GM12878 (cell line): ENCODE measurements at regions not wholly inside any gene's neighbourhood (a gene's known extent, or its start where the extent isn't known, plus 50 kb on each side); places are given as distances from the start of the nearest gene placed in this dataset.

ENCODE experiments used
- ATAC-seq: fragments of 200-7000 bp; cut with Tn5 transposase; 3 replicates; pipeline ENCODE4 v1.9.1; 2020; ENCODE audit warnings: mild to moderate bottlenecking, moderate library complexity
- BruUV-seq: library from RNA; stranded (reverse); fragments of 400-500 nt; replicated peaks from 2 replicates; lab custom pipeline; 2021; lab: Mats Ljungman, UMichigan
- CTCF ChIA-PET: fragments of 300-600 bp; sonication (Branson Sonifier 250); formaldehyde crosslinking; extraction: SDS; loops from one replicate; lab custom pipeline; 2021; ENCODE audit warnings: inconsistent platforms; lab: Yijun Ruan, JAX
- POLR2A ChIA-PET: fragments of 350-600 bp; formaldehyde crosslinking; extraction: SDS; loops from one replicate; lab custom pipeline; 2021; ENCODE audit warnings: inconsistent platforms; lab: Charles Lee
- RAD21 ChIA-PET: fragments of 300-600 bp; sonication (Branson Sonifier 250); formaldehyde crosslinking; loops from one replicate; lab custom pipeline; 2023; ENCODE audit warnings: antibody characterized with exemption; ENCODE audit not compliant: unreplicated experiment; lab: Charles Lee
- SMC1A ChIA-PET: fragments of 300-600 bp; sonication (Branson Sonifier 250); formaldehyde crosslinking; loops from one replicate; lab custom pipeline; 2023; ENCODE audit not compliant: unreplicated experiment, uncharacterized antibody; lab: Charles Lee
- DNase-seq: peaks from one replicate; pipeline ENCODE4 v3.0.0-alpha.2; 2011; ENCODE audit warnings: low read depth, low spot score
- FAIRE-seq: peaks from 3 replicates; lab custom pipeline; 2011; peaks lifted over from hg19 to GRCh38; lab: Jason Lieb, UNC
- H2AFZ ChIP-seq: 2 replicates; pipeline ENCODE4 v1.6.0; 2011; ENCODE audit warnings: low read depth, low read length, control low read depth; ENCODE audit not compliant: control insufficient read depth
- H3K27ac ChIP-seq: 2 replicates; pipeline ENCODE4 v1.5.1; 2011; ENCODE audit warnings: control low read depth; ENCODE audit not compliant: control insufficient read depth, insufficient read depth
- H3K27me3 ChIP-seq, 2 experiments: replicated peaks in 1 of 2; 2 replicates each; pipeline versions ENCODE4 v1.6.0 to v1.6.1; 2011; ENCODE audit warnings: low read length in 1 of 2; ENCODE audit not compliant: control insufficient read depth in 2 of 2, insufficient read depth in 2 of 2
- H3K36me3 ChIP-seq, 2 experiments: 2 replicates each; pipeline ENCODE4 v1.5.1; 2011; ENCODE audit warnings: low read length in 1 of 2; ENCODE audit not compliant: control insufficient read depth in 2 of 2, insufficient read depth in 2 of 2
- H3K4me1 ChIP-seq: 2 replicates; pipeline ENCODE4 v1.6.1; 2011; ENCODE audit warnings: mild to moderate bottlenecking, low read length, moderate library complexity, mixed read lengths; ENCODE audit not compliant: control insufficient read depth, insufficient read depth
- H3K4me2 ChIP-seq: 2 replicates; pipeline ENCODE4 v1.6.0; 2011; ENCODE audit warnings: control low read depth; ENCODE audit not compliant: control insufficient read depth, insufficient read depth
- H3K4me3 ChIP-seq: fragments of 200-600 bp; sonication (generic); 2 replicates; pipeline ENCODE4 v1.5.1; 2016
- H3K79me2 ChIP-seq: 2 replicates; pipeline ENCODE4 v1.6.0; 2011; ENCODE audit warnings: low read length; ENCODE audit not compliant: control insufficient read depth, insufficient read depth
- H3K9ac ChIP-seq: 2 replicates; pipeline ENCODE4 v1.8.0; 2011; ENCODE audit warnings: low read length, control low read depth, mixed read lengths; ENCODE audit not compliant: control insufficient read depth, insufficient read depth
- H3K9me3 ChIP-seq: replicated peaks from 3 replicates; pipeline ENCODE4 v1.5.1; 2011; ENCODE audit warnings: mild to moderate bottlenecking, low read length; ENCODE audit not compliant: control insufficient read depth, insufficient read depth
- H4K20me1 ChIP-seq: 2 replicates; pipeline ENCODE4 v1.6.0; 2011; ENCODE audit not compliant: control insufficient read depth, insufficient read depth
- BMI1 ChIP-seq: fragments of 450-650 bp; IDR thresholded peaks from 2 replicates; pipeline ENCODE4 v1.6.1; 2016; ENCODE audit warnings: mild to moderate bottlenecking, moderate library complexity, borderline replicate concordance
- CEBPB ChIP-seq, 2 experiments: fragments of 150-350 bp in 1 of 2; IDR thresholded peaks; 2 replicates each; pipeline ENCODE4 v1.6.1; 2012 to 2014; ENCODE audit warnings: low read depth in 2 of 2, low read length in 2 of 2, borderline replicate concordance in 1 of 2, inconsistent platforms in 1 of 2
- GATAD2B ChIP-seq: fragments of 450-650 bp; conservative IDR thresholded peaks from 2 replicates; pipeline ENCODE4 v1.6.1; 2017; ENCODE audit warnings: low read depth, mild to moderate bottlenecking, moderate library complexity
- IRF4 ChIP-seq: IDR thresholded peaks from 2 replicates; pipeline ENCODE4 v1.6.1; 2011; ENCODE audit warnings: low read depth, low read length
- MTA3 ChIP-seq: IDR thresholded peaks from 2 replicates; pipeline ENCODE4 v1.6.1; 2012; ENCODE audit warnings: low read length, inconsistent platforms, borderline replicate concordance
- MYC ChIP-seq: IDR thresholded peaks from 2 replicates; pipeline ENCODE4 v1.6.1; 2011; ENCODE audit warnings: mild to moderate bottlenecking, low read length, moderate library complexity, inconsistent platforms; ENCODE audit not compliant: insufficient read depth, insufficient replicate concordance, insufficient read length, severe bottlenecking
- NFYA ChIP-seq: IDR thresholded peaks from 2 replicates; pipeline ENCODE4 v1.6.1; 2011; ENCODE audit warnings: low read depth, mild to moderate bottlenecking, low read length, improper control_type of control experiment, borderline replicate concordance
- PAX8 ChIP-seq: fragments of 450-650 bp; IDR thresholded peaks from 2 replicates; pipeline ENCODE4 v1.6.1; 2017; ENCODE audit warnings: mild to moderate bottlenecking, moderate library complexity
- POLR2AphosphoS2 ChIP-seq: IDR thresholded peaks from 2 replicates; pipeline ENCODE4 v1.6.1; 2011; ENCODE audit warnings: low read depth, mild to moderate bottlenecking, low read length, improper control_type of control experiment, moderate library complexity
- SMAD1 ChIP-seq: fragments of 450-650 bp; IDR thresholded peaks from 2 replicates; pipeline ENCODE4 v1.6.1; 2018; ENCODE audit warnings: mild to moderate bottlenecking, low read depth; ENCODE audit not compliant: partially characterized antibody
- YBX1 ChIP-seq: fragments of 450-650 bp; IDR thresholded peaks from 2 replicates; pipeline ENCODE4 v1.6.1; 2016; ENCODE audit warnings: antibody characterized with exemption
- ZNF592 ChIP-seq: fragments of 450-650 bp; IDR thresholded peaks from 2 replicates; pipeline ENCODE4 v1.6.1; 2017; ENCODE audit warnings: mild to moderate bottlenecking, moderate library complexity
- WGBS: methylation state at CpG from one replicate; pipeline ENCODE4 v1.1.6; 2016; ENCODE audit warnings: low lambda C conversion rate; ENCODE audit not compliant: insufficient replicate concordance, insufficient coverage; ENCODE audit errors: missing lambda C conversion rate; 5-methylcytosine and 5-hydroxymethylcytosine counted together
- in situ Hi-C: fragments of 300-500 bp; cut with MboI; formaldehyde crosslinking; loops from 9 replicates; pipeline ENCODE4 v1.14.3; 2018; ENCODE audit warnings: mixed read lengths
- intact Hi-C: fragments of 100-400 bp; cut with micrococcal nuclease; formaldehyde crosslinking; loops from one replicate; pipeline ENCODE4 v1.14.2; 2022; ENCODE audit not compliant: unreplicated experiment
- TF ChIP-seq, protein P1 (sequence below): fragments of 450-650 bp; IDR thresholded peaks from 2 replicates; pipeline ENCODE4 v1.6.1; 2018; ENCODE audit warnings: borderline replicate concordance, mild to moderate bottlenecking; ENCODE audit not compliant: partially characterized antibody

DNA sequence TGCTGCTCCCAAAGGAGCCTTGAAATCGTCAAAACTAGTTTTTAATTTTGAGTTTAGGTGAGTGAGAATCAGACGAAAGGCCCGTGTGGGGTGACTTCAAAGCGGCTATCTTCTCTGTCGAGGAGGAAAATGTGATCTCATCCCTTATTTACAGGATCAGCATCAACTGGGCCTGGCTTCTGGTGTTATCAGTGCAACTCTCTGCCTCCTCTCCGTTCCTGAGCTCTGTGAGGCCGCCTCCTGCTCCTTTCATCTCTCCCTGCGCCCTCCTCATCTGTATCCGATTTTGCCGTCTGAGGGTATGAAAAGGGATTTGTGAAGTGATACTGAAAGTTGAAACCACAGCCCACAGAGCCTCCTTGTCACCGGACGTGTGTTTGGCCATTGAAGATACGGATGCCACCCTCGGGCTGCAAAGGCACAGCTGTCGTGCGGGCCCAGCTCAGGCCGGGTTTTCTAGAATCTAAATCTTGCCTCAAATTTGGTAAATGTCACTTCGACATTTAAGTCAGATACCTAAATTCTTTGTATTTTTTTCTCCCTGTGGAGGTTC, 408.7 kb upstream of the ADARB2 start:
- BruUV-seq: no TSS peak
- ChIA-PET SMC1A (no interaction called here), POLR2A (no interaction called here), CTCF (interaction anchor here (0.5 kb wide), 1 partner anchor 883 kb away, joined by 3 read pairs; no protein-coding TSS in a partner anchor), RAD21 (no interaction called here)
- ATAC-seq: peak; percentile 63
- WGBS: 35% methylated on average over 17 of the region's 18 CpGs
- no peak overlapping the region for H3K4me2 ChIP-seq
- H3K4me3 ChIP-seq: no peak overlapping the region
- H3K4me1 ChIP-seq: no peaks in the 10 kb centered on the region
- DNase-seq: no peak
- H4K20me1 ChIP-seq: no peaks in the 10 kb centered on the region
- FAIRE-seq: no peak
- no peaks in the 10 kb centered on the region for H3K36me3 ChIP-seq
- TF ChIP-seq SMAD1 (no peak), NFYA (no peak), POLR2AphosphoS2 (no peak), MTA3 (no peak), GATAD2B (no peak), PAX8 (no peak), YBX1 (no peak), CEBPB (IDR thresholded peaks at IDR 0.05; ENCODE audit: borderline replicate concordance in 1 of 2, low read depth in 2 of 2, low read length in 2 of 2) (no peak), BMI1 (no peak), ZNF592 (no peak), MYC (no peak), IRF4 (no peak)
- TF ChIP-seq, protein P1, sequence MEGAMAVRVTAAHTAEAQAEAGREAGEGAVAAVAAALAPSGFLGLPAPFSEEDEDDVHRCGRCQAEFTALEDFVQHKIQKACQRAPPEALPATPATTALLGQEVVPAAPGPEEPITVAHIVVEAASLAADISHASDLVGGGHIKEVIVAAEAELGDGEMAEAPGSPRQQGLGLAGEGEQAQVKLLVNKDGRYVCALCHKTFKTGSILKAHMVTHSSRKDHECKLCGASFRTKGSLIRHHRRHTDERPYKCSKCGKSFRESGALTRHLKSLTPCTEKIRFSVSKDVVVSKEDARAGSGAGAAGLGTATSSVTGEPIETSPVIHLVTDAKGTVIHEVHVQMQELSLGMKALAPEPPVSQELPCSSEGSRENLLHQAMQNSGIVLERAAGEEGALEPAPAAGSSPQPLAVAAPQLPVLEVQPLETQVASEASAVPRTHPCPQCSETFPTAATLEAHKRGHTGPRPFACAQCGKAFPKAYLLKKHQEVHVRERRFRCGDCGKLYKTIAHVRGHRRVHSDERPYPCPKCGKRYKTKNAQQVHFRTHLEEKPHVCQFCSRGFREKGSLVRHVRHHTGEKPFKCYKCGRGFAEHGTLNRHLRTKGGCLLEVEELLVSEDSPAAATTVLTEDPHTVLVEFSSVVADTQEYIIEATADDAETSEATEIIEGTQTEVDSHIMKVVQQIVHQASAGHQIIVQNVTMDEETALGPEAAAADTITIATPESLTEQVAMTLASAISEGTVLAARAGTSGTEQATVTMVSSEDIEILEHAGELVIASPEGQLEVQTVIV: no peak
- H2AFZ ChIP-seq: no peak overlapping the region
- H3K27ac ChIP-seq: no peak overlapping the region
- H3K9ac ChIP-seq: no peak overlapping the region
- H3K27me3 ChIP-seq: no peaks in the 10 kb centered on the region
- in situ Hi-C loops (no loop called here), intact Hi-C loops (no loop called here)
- no peaks in the 10 kb centered on the region for H3K9me3 ChIP-seq
- H3K79me2 ChIP-seq: no peaks in the 10 kb centered on the region
